Activated CD8-positive, alpha-beta memory T cell treated with anti-CD3 and anti-CD28 coated beads for 4 hours (primary cell): ENCODE measurements at regions not wholly inside any gene's neighbourhood (a gene's known extent, or its start where the extent isn't known, plus 50 kb on each side); places are given as distances from the start of the nearest gene placed in this dataset.

ENCODE experiments used
- DNase-seq, 2 donors: peaks; one replicate each; pipeline ENCODE4 v3.0.0-alpha.2; 2020; ENCODE audit warnings: low read depth in 2 of 2

DNA sequence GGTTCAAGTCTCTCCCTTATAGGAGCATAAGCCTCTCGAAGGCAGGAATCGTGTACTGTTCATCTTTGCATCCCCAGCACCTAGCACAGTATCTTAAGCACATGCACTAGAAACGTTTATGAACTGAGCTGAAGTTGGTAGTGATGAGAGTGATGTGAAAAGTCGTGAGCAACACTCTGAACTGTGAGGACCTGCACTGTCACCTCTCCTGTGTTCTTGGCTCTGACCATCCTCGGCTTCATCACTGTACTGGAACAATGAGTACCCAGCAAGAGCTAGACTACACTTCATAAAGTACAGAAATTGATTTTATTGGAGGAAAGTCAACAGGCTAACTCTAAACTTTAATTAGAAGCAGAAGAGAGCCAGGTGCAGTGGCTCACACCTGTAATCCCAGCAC is 473.6 kb downstream of the BCAT1 start:
- no peak for DNase-seq

DNA sequence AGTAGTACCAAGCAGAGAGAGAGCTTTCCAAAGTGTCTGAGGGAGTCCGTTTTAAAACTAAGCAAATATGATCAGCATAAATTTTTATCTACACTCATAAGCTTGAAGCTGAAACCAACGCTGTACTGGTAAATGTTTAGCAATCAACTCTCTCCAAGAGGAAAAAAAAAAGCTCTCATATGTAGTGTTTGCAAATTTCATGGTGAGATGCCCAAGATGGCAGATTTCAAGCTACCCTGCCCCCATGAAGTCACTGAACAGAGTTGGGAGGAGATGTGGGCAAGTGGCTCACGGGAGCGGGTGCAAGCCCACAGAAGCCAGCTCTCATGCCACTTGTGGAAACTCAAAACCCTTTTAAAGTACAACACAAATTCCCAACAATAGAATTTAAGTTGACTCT is 475.8 kb downstream of the BCAT1 start:
- DNase-seq = no peak

DNA sequence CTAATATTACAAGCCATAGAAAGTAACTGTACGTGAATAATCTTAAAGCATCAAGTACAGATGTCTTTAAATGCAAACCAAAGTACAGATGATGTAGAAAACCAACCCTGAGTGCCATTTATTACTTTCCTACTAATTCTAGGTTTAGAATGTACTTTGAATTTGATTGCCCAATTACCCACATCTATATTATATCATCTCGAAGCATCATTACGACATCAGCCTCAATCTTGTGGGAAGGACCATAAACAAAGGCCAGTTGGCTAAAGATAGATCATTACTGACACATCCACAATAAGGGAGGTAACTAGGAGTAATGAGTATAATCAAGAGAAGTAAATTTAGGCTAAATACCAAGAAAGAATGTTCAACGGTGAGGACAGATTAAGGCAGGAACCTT is 478.9 kb downstream of the BCAT1 start:
- no peak for DNase-seq

DNA sequence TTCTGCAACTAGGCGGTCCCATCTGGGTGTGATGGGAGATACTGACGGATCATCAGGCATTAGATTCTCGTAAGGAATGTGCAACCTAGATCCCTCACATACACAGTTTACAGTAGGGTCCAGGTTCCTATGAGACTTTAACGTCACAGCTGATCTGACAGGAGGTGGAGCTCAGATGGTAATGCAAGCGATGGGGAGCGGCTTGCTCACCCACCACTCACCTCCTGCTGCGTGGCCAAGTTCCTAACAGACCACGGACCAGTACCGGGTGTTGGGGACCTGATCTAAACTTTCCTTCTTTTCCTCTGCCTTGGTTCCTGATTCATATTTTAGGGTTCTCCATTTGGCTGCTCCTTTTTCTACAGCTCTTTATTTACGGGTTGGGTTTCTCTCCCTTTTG is 479.8 kb downstream of the BCAT1 start:
- no peak for DNase-seq

DNA sequence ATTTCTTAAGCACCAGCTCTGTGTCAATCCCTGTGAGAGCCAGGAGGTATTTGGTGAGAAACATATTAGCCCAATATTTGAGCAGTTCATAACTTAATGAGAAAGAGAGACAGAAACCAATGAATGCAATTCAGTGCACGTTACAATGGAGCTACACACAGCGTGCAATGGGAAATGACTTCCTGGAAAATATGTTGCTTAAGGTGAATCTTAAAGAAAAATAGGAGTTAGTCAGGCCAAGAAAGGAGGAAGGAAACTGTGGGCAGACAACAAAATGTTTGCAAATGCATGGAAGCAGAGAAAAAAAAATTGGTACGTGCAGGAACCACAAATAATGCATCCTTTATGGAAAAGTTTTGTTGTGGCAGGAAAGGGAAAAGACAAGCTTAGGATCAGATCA is 481.7 kb downstream of the BCAT1 start:
- DNase-seq = no peak

DNA sequence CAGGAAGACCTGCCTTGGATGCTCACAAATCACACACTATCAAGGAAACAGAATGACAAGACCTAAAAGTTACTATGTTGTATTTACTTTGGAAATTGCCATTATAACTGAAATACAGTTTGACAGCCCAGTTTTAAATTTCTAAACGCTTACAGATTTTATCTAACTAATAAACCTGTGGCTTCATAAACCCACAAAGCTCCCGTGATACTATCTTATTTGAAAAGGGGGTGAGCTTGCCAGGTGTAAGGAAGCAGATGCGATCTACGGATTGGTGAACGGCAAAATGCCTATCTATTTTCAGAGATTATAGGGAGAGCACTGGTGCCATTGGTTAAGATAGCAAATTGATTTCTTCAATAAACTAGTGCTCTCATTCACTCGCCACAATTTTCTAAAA is 485.5 kb downstream of the BCAT1 start:
- DNase-seq = no peak

DNA sequence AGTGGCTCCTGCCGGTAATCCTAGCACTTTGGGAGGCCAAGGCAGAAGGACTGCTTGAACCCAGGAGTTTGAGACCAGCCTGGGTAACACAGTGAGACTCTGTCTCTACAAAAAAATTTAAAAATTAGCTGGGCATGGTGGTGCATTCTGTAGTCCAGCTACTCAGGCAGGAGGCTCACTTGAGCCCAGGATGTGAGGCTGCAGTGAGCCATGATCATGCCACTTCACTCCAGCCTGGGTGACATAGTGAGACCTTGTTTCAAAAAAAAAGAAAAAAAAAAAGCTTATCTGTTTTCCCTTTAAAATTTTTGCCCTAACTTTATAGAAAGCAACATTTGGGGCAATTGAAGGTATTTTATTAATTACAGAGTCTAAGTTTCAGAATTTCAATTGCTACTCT is 486.0 kb downstream of the BCAT1 start:
- no peak for DNase-seq

DNA sequence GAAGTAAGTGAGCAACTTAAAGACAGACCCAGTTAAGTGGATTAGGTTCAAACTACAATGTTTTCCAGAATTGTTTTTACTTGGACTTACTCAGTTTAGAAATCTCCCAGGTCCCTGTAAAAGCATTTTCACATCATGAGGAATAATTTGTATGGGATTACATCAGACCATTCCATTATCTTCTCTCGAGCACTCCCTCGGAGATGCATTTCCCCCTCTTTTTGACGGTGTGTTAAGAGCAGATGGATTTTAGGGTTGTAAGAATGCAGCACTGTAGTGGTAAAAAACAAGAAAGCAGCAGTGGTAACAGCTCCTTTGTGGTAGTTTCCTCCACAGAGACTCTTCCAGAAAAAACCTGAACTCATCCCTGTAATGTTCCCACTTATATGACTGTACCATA is 488.4 kb downstream of the BCAT1 start:
- no peak for DNase-seq

DNA sequence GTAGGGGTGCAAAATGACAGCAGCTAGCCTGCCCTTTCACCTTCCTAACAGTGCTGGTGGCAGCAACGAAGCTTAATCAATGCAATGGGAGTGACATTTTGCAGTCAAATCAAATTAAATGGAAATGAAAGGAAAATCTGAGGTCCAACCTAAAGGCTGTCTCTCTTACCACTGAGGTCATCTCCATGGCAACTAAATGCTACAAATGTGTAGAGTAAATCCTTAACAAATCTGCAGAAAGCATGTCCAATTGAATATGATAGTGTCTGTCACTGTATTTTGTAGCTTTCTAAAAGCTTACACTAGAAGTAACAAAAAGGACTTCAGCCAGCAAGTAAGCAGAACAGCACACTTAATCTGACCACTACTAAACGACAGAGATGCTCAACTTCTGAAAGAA is 488.8 kb downstream of the BCAT1 start:
- no peak for DNase-seq

DNA sequence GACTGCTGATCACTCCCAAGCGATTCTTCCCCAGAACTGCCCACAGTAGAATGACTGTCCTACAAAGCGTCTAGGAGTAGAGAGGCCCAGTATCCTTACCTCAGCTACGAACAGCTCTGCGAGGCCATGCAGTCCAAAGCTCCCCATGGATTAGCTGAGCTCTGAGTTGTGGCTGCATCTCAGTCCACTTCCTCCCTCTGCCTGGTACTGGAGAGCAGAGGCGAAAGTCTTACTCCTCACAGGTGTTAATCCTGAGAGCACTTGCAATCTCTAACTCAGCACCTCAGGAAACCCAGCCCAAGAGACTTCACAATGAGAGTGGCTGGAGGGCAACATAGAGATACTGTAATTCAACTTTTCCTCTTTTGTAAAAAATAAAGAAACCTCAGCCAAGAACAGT is 493.1 kb downstream of the BCAT1 start:
- no peak for DNase-seq

DNA sequence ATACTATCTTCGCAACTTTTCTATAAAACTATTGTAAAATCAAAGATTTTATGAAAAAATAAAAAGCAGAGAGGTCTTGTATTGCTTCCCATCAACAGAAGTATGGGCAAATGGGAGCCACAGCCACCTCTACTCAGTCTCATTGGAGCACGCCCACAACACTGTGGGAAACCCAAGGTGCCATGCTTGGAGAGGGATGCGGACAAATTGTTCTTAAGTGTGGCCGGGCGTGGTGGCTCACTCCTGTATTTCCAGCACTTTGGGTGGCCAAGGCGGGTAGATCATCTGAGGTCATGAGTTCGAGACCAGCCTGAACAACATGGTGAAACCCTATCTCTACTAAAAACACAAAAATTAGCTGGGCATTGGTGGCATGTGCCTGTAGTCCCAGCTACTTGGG is 498.2 kb upstream of the SOX5 start:
- no peak for DNase-seq

DNA sequence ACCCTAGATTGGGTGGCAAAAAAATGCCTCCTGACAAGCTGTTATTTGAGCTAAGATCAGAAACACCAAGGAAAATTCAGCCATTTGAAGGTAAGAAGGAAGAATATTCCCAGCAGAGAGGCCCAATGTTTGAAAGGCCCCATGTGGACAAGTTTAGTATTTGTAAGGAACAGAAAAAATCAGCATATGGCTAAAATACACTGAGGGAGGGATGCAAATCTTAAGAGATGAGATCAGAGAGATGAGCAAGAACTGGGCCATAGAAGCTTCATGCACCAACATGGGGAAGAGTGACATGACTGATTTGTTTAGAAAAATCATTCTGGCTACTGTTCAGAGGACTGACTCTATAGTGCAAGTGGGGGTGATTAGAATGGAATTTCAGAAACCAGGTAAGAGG is 496.8 kb upstream of the SOX5 start:
- no peak for DNase-seq

DNA sequence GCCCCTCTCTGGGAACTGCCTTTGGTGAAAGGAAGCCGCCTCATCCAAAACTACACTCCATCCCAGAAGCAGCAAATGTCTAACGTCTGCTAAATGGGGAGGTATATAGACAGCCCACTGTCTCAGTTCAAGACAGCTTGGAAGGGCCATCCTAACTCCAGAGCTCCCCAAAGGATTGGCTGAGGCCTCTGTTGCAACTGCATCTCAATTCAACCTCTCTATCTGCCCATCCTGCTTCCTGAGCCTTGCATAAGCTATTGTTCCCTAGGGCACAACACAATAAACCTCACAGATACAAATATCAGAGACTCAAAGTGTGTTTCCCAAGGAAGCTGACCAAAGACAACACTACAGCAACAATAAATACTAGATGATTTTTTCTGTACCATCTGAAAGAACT is 495.2 kb upstream of the SOX5 start:
- no peak for DNase-seq

DNA sequence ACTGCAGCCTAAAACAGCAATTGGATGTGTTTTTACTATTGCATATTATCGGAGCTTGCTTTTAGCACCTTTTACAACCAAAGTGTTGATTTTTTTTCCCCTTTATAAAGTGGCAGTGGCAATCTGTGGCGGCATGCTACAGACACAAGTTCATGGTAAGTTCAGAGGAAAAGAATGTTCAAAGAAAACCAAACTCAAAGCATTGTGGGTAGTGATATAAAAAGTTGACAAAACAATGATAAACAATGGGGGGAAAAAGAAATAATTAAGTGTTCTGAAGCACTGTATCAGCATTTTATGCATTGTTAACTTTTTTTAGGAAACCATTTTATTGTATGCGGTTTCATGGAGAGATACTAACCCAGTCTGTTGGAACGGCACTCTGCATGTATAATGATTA is 492.0 kb upstream of the SOX5 start:
- DNase-seq = no peak

DNA sequence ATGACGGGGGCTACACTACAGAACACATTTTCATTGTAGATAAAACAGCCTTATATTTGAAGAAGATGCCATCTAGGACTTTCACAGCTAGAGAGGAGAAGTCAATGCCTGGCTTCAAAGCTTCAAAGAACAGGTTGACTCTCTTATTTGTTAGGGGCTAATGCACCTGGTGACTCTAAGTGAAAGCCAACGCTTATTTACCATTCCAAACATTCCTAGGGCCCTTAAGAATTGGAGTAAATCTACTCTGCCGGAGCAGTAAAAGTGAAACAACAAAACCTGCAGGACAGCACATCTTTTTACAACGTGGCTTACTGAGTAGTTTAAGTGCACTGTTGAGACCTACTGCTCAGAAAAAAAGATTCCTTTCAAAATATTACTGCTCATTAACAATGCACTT is 487.2 kb upstream of the SOX5 start:
- DNase-seq = no peak

DNA sequence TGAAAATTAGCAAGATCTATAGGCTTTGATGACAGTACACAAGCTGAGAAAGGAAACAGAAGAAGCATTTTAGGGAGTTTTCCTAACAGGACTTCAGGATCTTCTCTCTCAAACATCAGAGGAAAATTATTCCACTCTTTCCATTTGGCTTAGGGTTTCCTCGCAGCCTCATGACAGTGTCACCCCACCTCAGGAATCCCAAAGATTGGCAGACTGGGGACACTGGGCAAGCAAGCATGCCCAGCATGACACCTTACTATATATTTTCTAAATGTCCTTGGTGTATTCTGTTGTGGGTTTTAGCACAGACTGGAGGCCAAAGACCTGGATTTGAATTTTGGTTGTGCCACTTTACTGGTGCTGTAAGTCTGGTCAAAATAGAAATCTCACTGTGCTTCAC is 482.4 kb upstream of the SOX5 start:
- DNase-seq = no peak

DNA sequence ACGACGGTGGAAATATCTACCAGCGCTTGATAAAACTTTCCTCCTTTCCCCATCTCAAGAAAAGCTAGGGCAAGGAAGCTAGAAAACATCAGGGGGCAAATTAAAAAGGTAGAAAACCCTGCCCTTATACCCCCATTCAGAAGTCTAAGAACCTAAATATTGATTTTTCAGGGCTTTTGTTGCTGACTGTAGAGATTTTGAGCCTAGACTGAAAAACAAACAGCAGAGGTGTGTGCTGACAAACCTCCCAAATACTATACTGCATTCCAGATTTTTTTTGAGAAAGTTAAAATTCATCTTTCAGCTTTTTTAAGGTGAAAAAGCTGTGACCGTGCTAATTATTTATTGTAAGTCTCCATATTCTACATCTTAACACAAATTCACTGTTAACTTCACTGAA is 478.3 kb upstream of the SOX5 start:
- DNase-seq = no peak

DNA sequence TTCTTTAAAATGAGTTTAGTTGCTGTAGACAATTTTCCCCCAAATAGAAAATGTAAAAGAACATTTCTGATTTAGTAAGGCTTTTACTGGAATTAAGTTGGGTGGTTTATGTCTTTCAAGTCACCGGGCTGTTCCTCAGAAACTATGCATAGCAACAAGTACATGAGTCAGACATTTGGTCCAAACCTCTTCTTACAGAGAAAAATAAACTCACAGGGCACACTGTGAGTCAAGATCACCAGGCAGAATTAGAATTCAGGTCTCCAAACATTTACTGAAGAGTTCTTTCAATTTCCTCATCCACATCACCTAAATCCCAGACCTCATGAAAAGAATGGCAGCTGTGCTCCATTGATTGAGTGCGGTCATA is 476.1 kb upstream of the SOX5 start:
- DNase-seq = no peak

DNA sequence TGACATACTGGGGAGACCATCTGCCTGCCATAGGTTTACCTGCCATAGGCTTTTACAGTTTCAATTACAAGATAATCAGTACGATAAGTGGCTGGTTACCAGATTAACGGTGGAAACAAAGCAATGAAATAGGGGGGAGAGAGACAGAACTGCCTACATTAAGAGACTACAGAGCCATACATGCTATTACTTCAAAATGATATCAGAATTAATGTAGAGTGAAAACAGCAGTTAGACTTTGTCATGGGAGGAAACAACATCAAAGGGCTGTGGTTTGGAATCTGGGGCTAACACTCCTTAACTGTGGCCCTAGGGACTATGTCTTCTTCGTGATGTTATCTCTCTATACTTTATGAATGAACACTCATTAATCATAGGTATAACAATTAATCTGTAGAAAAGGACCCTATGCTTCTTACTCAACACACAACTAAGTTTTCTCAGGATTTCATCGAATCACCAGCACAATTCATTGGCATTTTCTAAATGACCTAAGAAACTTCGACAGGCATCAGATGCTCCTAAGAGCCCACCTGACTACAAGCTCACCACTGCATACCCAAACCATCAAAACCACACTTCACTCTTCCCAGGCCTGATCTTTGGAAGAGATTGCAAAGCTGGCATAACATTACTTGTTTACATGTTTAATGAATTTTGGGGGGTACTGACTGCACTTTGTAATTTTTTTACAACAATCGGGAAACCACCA is 475.6 kb upstream of the SOX5 start:
- DNase-seq = no peak

DNA sequence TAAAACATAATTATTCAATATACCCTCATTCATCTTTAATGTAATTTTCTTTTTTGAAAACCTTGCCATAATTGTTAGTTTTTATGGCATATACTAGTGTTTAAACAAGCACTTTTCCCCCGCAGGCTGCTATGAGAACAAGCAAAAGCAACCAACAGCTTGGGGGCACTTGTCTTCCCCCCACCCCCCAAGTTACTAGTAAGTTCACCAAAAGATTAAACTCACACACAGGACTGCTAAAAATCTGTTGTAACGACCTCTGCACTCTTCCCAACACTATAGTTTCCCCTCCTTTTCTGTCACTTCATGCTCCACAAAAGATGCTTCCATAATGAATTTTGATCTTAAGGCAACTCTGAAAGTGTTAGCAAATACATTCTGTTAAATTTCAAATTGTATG is 474.9 kb upstream of the SOX5 start:
- no peak for DNase-seq

DNA sequence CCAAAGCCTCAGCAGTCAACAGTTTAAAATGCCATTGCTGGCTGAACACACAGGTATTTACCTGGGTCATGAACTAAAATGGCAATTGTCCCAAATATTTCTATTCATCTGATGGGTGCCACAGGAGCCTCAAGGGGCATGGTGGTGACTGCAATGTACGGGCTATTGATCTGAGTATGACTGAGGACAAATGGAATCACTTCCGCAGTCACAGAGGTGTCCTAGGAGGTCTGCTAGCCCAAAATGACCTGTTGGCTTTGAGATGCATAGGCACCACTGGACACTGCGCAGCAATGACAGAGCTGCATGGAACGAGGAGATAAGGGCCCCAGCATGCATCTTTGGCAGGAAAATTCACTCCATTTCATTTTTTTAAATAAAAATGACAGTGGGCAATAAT is 474.1 kb upstream of the SOX5 start:
- no peak for DNase-seq

DNA sequence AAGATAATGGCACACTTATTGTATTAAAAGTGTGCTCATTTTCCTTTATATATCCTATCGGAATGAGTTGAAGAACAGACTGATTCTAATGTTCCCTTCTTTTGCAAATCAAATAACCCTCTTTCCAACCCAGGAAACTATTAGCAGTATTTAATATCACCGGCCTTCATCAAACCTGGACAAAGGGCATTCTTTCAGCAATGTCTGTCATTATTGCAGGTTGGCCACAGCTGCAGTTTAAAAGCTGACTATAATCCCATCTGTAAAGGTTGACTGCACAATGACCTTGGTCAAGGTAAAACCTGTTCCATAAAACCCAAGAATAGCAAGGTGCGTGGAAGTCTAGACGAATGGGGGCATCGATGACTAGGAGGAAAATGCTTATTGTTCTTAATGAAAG is 472.3 kb upstream of the SOX5 start:
- DNase-seq = no peak

DNA sequence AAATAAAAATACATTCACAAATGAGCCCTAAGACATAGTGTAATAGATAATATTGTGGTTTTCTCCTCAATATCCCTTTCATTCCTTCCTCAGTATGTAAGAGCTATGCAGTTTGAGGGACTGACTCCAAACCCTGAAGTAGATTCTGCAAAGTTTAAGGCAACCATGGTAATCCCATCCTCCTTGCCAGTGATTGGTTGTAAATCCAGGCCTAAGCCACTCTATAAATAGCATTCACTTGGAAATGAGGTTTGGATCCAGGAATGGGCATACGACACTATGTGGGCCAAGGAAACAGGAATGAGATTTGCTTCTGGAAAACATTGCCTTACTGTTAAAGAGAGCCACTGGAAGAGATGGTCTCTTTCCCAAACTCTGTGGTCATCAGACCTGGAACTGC is 468.7 kb upstream of the SOX5 start:
- DNase-seq = no peak

DNA sequence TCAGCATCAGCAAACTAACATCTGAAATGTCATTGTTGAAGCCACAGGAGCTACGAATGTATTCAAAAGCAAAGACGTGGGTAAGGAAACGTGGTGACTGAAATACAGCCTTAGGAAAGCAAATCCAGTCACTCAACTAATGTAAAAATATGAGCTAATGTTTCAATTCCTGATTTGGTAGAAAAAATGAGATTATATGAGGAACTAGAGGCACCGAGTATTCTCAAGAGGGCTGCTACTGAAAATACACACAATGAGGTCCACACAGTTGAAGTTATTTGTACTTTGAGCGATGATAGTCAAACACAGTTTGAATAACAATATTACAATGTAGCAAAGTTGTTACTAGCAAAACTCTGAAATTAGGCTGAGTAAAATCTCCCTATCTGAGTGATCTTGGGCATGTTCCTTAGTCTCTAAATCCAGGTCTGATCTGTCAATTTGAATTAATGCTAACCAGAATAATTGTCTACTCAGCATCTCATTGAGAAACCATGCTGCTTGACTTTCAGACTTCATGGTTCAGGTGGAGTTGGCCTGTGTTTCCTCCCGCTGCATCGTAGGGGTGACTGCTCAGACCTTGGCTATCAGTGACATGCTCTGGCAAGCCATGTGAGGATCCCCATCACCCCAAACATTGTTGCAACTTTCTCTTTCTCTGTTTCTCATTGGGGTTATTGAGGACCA is 467.1 kb upstream of the SOX5 start:
- no peak for DNase-seq
